Activated B cell treated with CpG ODN at 0.5 μM for 24 hours (primary cell): ENCODE measurements at regions not wholly inside any gene's neighbourhood (a gene's known extent, or its start where the extent isn't known, plus 50 kb on each side); places are given as distances from the start of the nearest gene placed in this dataset.

Experiments
- ATAC-seq: fragments of 200-7000 bp; cut with Tn5 transposase; one replicate; pipeline ENCODE4 v1.10.0; 2021; ENCODE audit warnings: low read depth, mild to moderate bottlenecking, moderate library complexity
- CTCF ChIA-PET: fragments of 350-600 bp; sonication (Branson Sonifier 250); formaldehyde crosslinking; loops from one replicate; lab custom pipeline; 2021; ENCODE audit warnings: antibody characterized with exemption; lab: Charles Lee
- POLR2A ChIA-PET: fragments of 350-600 bp; sonication (Branson Sonifier 250); formaldehyde crosslinking; loops from one replicate; lab custom pipeline; 2021; ENCODE audit warnings: antibody characterized with exemption; lab: Charles Lee
- DNase-seq: peaks from one replicate; pipeline ENCODE4 v3.0.0; 2022
- H3K27ac Mint-ChIP-seq: one replicate; pipeline ENCODE4 v1.8.0; 2020; ENCODE audit warnings: mixed read lengths
- H3K27me3 Mint-ChIP-seq: one replicate; pipeline ENCODE4 v1.8.0; 2021; ENCODE audit warnings: mixed read lengths
- H3K36me3 Mint-ChIP-seq: one replicate; pipeline ENCODE4 v1.8.0; 2021; ENCODE audit warnings: low read depth, mixed read lengths
- H3K4me1 Mint-ChIP-seq: one replicate; pipeline ENCODE4 v1.8.0; 2021; ENCODE audit warnings: mixed read lengths
- H3K4me3 Mint-ChIP-seq: one replicate; pipeline ENCODE4 v1.8.0; 2020; ENCODE audit warnings: mild to moderate bottlenecking, mixed read lengths
- H3K9me3 Mint-ChIP-seq: one replicate; pipeline ENCODE4 v1.8.0; 2020; ENCODE audit warnings: mixed read lengths
- intact Hi-C: fragments of 100-400 bp; cut with micrococcal nuclease; formaldehyde crosslinking; loops from one replicate; pipeline ENCODE4 v1.15.1; 2024
- TF ChIP-seq, protein P1 (sequence below): fragments of 200-600 bp; IDR thresholded peaks from one replicate; pipeline ENCODE4 v1.8.0; 2022; ENCODE audit warnings: antibody characterized with exemption, mild to moderate bottlenecking

DNA sequence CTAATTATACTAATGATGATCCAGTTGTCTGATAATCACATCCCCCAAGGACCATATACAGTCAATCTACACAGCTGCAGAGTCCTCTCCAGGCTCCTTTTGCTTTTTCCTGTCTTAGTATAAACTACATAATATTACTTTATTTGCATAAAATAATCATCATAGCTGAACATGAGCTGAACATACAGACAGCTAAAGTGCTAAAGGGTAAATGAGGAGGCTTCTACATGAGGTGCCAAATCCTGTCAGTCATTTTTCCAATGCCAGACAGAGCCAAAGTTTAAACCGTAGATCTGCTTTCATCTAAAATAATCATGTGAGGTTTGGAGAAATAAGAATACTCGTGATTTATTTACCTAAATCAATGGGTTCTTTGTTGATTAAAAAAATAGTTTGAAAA lies 1530.1 kb upstream of the PABPC4L start:
- TF ChIP-seq, protein P1, sequence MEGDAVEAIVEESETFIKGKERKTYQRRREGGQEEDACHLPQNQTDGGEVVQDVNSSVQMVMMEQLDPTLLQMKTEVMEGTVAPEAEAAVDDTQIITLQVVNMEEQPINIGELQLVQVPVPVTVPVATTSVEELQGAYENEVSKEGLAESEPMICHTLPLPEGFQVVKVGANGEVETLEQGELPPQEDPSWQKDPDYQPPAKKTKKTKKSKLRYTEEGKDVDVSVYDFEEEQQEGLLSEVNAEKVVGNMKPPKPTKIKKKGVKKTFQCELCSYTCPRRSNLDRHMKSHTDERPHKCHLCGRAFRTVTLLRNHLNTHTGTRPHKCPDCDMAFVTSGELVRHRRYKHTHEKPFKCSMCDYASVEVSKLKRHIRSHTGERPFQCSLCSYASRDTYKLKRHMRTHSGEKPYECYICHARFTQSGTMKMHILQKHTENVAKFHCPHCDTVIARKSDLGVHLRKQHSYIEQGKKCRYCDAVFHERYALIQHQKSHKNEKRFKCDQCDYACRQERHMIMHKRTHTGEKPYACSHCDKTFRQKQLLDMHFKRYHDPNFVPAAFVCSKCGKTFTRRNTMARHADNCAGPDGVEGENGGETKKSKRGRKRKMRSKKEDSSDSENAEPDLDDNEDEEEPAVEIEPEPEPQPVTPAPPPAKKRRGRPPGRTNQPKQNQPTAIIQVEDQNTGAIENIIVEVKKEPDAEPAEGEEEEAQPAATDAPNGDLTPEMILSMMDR, result no peak
- intact Hi-C loops, result no loop called here
- Mint-ChIP-seq H3K4me3 (no peak overlapping the region), H3K4me1 (no peaks in the 10 kb centered on the region), H3K27ac (no peak overlapping the region), H3K27me3 (no peaks in the 10 kb centered on the region), H3K36me3 (no peaks in the 10 kb centered on the region), H3K9me3 (peaks cover 7% of the 10 kb centered on the region)
- no peak for DNase-seq
- CTCF ChIA-PET, result no interaction called here
- POLR2A ChIA-PET, result no interaction called here
- no peak for ATAC-seq

DNA sequence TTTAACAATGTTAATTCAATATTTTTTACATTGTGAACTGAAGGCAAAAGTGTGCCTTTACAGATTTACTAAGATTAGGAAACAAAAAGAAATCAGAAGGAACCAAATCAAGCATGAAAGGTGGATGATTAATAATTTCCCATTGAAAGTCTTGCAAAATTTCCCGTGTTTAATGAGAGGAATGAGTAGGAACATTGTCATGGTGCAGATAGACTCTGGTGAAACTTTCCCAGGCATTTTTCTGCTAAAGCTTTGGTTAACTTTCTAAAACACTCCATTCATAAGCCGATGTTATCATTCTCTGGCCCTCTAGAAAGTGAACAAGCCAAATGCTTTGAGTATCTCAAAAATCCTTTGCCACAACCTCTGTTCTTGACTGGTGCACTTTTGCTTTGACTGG lies 1522.8 kb upstream of the PABPC4L start:
- Mint-ChIP-seq H3K27me3 (no peaks in the 10 kb centered on the region), H3K4me1 (no peaks in the 10 kb centered on the region), H3K36me3 (no peaks in the 10 kb centered on the region), H3K4me3 (no peak overlapping the region), H3K9me3 (peaks cover 2% of the 10 kb centered on the region), H3K27ac (no peak overlapping the region)
- no peak for DNase-seq
- no peak for ATAC-seq
- POLR2A ChIA-PET, result no interaction called here
- TF ChIP-seq, protein P1, result no peak
- intact Hi-C loops, result no loop called here
- CTCF ChIA-PET, result no interaction called here

DNA sequence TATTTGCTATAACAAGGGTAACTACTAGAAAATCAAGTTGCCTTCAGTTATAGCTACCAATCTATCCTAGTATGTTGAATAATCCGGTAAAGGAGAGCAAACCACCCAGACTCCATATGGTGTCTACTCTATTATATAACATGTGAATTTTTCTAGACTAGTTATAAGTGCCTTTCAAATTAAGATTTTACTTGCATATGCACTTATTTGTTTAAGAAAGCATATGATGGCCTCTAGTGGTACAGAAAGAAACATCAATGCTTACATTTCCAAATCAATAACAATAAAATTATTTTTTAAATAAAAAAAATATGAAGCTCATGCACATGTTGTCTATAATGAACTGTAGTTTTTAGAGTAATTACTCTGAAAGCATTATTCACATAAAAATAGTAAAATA lies 1516.4 kb upstream of the PABPC4L start:
- Mint-ChIP-seq H3K27me3 (no peaks in the 10 kb centered on the region), H3K9me3 (peaks cover 2% of the 10 kb centered on the region), H3K36me3 (no peaks in the 10 kb centered on the region), H3K27ac (no peak overlapping the region), H3K4me1 (no peaks in the 10 kb centered on the region), H3K4me3 (no peak overlapping the region)
- CTCF ChIA-PET, result no interaction called here
- intact Hi-C loops, result no loop called here
- DNase-seq (no peak), ATAC-seq (no peak)
- POLR2A ChIA-PET, result no interaction called here
- TF ChIP-seq, protein P1, result no peak

DNA sequence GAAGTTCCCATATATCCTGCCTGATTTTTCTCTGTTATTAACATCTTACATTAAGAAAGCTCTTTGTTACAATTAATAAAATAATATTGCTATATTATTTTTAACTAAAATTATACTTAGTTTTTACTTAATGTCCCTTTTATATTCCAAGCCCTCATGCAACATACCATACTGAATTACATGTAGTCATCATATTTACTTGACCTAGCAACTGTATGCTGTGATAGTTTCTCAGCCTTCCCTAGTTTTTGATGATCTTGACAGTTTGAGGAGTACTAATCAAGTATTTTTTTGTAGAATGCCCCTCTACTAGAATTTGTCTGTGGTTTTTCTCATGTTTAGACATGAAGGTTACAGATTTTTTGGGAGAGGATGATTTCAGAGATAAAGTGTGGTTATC lies 1503.8 kb upstream of the PABPC4L start:
- POLR2A ChIA-PET, result no interaction called here
- Mint-ChIP-seq H3K4me3 (no peak overlapping the region), H3K27ac (no peak overlapping the region), H3K9me3 (peaks cover 2% of the 10 kb centered on the region), H3K4me1 (no peaks in the 10 kb centered on the region), H3K36me3 (no peaks in the 10 kb centered on the region), H3K27me3 (no peaks in the 10 kb centered on the region)
- CTCF ChIA-PET, result no interaction called here
- no peak for ATAC-seq
- intact Hi-C loops, result no loop called here
- TF ChIP-seq, protein P1, result no peak
- DNase-seq, result no peak

DNA sequence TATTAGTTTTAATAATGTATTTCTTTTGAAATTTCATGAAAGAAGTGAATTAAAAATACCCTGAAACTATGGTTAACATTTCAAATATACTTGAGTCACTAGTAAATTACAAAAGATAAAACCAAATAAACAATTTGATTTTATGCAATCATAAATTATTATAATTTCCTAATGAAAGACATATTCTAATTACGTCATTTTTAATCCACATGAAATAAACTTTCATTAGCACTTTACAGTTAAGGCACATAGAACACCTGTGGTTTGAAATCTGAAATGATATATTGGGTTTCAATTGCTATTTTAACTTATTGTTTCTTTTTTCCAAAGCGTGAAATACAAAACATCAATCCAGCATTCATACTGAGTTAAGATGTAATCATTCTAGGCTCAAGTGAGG lies 1492.5 kb upstream of the PABPC4L start:
- DNase-seq (no peak), ATAC-seq (no peak)
- intact Hi-C loops, result no loop called here
- POLR2A ChIA-PET, result no interaction called here
- H3K27ac Mint-ChIP-seq, result no peak overlapping the region
- H3K9me3 Mint-ChIP-seq, result peaks cover 7% of the 10 kb centered on the region
- TF ChIP-seq, protein P1, result no peak
- no peaks in the 10 kb centered on the region for H3K4me1 Mint-ChIP-seq
- H3K36me3 Mint-ChIP-seq, result no peaks in the 10 kb centered on the region
- CTCF ChIA-PET, result no interaction called here
- no peaks in the 10 kb centered on the region for H3K27me3 Mint-ChIP-seq
- no peak overlapping the region for H3K4me3 Mint-ChIP-seq
